Gastrocnemius medialis (tissue), 4 donors: ENCODE measurements at regions not wholly inside any gene's neighbourhood (a gene's known extent, or its start where the extent isn't known, plus 50 kb on each side); places are given as distances from the start of the nearest gene placed in this dataset.

Source experiments
- CTCF ChIP-seq, 5 experiments: fragments of 450-650 bp in 3 of 5; fragments of 200-600 bp in 2 of 5; sonication (generic) in 2 of 5; IDR thresholded peaks in 4 of 5; conservative IDR thresholded peaks in 1 of 5; 1 replicate in 4 of 5; 2 replicates in 1 of 5; pipeline ENCODE4 v1.5.1; 2016 to 2019; ENCODE audit warnings: antibody characterized with exemption in 5 of 5, mild to moderate bottlenecking in 3 of 5, moderate library complexity in 3 of 5
- POLR2A ChIP-seq, 2 donors: fragments of 450-650 bp; IDR thresholded peaks; one replicate each; pipeline ENCODE4 v1.6.1; 2017; ENCODE audit warnings: antibody characterized with exemption in 2 of 2, mild to moderate bottlenecking in 2 of 2, moderate library complexity in 2 of 2

GRCh38 chr2:100755441-100755840, 64.5 kb upstream of the NPAS2 start:
- no peak for TF ChIP-seq CTCF (IDR thresholded peaks at IDR 0.05 in 4 of 5, conservative IDR thresholded peaks at IDR 0.05 in 1 of 5)
- TF ChIP-seq POLR2A (IDR thresholded peaks at IDR 0.05), result no peak
